CD4-positive, alpha-beta T cell (primary cell): ENCODE measurements at regions not wholly inside any gene's neighbourhood (a gene's known extent, or its start where the extent isn't known, plus 50 kb on each side); places are given as distances from the start of the nearest gene placed in this dataset.

ENCODE experiments used
- ATAC-seq: fragments of 200-7000 bp; cut with Tn5 transposase; one replicate; pipeline ENCODE4 v1.10.0; 2022; ENCODE audit warnings: mild to moderate bottlenecking; ENCODE audit not compliant: poor library complexity
- CTCF ChIA-PET: fragments of 350-600 bp; sonication (Branson Sonifier 250); formaldehyde crosslinking; loops from one replicate; lab custom pipeline; 2021; ENCODE audit warnings: antibody characterized with exemption, inconsistent platforms; lab: Charles Lee
- POLR2A ChIA-PET: fragments of 350-600 bp; sonication (Branson Sonifier 250); formaldehyde crosslinking; loops from one replicate; lab custom pipeline; 2021; ENCODE audit warnings: antibody characterized with exemption, inconsistent platforms; lab: Charles Lee
- DNase-seq, 14 experiments: peaks; one replicate each; pipeline ENCODE4 v3.0.0-alpha.2; 2013 to 2020; ENCODE audit warnings: mixed read lengths in 2 of 14
- H3K27ac ChIP-seq, 2 donors: one replicate each; pipeline versions ENCODE4 v1.5.1 to v1.7.0; 2013; ENCODE audit warnings: low read length in 2 of 2, low read depth in 1 of 2, mild to moderate bottlenecking in 1 of 2
- H3K27me3 ChIP-seq, 2 experiments: 1 replicate in 1 of 2; 2 replicates in 1 of 2; pipeline versions ENCODE4 v1.6.1 to v1.7.0; 2013; ENCODE audit warnings: low read length in 2 of 2, control low read depth in 1 of 2, mild to moderate bottlenecking in 1 of 2, moderate library complexity in 1 of 2; ENCODE audit not compliant: insufficient read depth in 2 of 2, control insufficient read depth in 1 of 2
- H3K36me3 ChIP-seq: one replicate; pipeline ENCODE4 v1.6.1; 2013; ENCODE audit warnings: low read length, control low read depth; ENCODE audit not compliant: insufficient read depth
- H3K4me1 ChIP-seq: one replicate; pipeline ENCODE4 v1.6.1; 2013; ENCODE audit warnings: low read length, control low read depth; ENCODE audit not compliant: insufficient read depth
- H3K4me3 ChIP-seq: one replicate; pipeline ENCODE4 v1.5.1; 2013; ENCODE audit warnings: mild to moderate bottlenecking, low read length, moderate library complexity
- H3K9me3 ChIP-seq, 2 experiments: 1 replicate in 1 of 2; 2 replicates in 1 of 2; pipeline versions ENCODE4 v1.6.1 to v1.7.0; 2013; ENCODE audit warnings: low read length in 2 of 2, mild to moderate bottlenecking in 2 of 2, control low read depth in 1 of 2, moderate library complexity in 1 of 2; ENCODE audit not compliant: control insufficient read depth in 1 of 2, insufficient read depth in 1 of 2
- H3K27ac Mint-ChIP-seq: one replicate; pipeline ENCODE4 v1.8.0; 2020; ENCODE audit warnings: mixed read lengths
- H3K27me3 Mint-ChIP-seq: one replicate; pipeline ENCODE4 v1.8.0; 2021; ENCODE audit warnings: mixed read lengths
- H3K36me3 Mint-ChIP-seq: one replicate; pipeline ENCODE4 v1.8.0; 2021; ENCODE audit warnings: low read depth, mixed read lengths
- H3K4me1 Mint-ChIP-seq: one replicate; pipeline ENCODE4 v1.8.0; 2021; ENCODE audit warnings: low read depth, mixed read lengths
- H3K4me3 Mint-ChIP-seq: one replicate; pipeline ENCODE4 v1.8.0; 2020; ENCODE audit warnings: mild to moderate bottlenecking, mixed read lengths
- H3K9me3 Mint-ChIP-seq: one replicate; pipeline ENCODE4 v1.8.0; 2020; ENCODE audit warnings: mixed read lengths
- intact Hi-C, 2 experiments: fragments of 100-400 bp; cut with DNase I in 1 of 2; cut with micrococcal nuclease in 1 of 2; formaldehyde crosslinking; loops; one replicate each; pipeline versions ENCODE4 v1.15.1 to v1.9.0; 2023 to 2025; cut with DNase I, micrococcal nuclease
- TF ChIP-seq, protein P1 (sequence below): fragments of 200-600 bp; IDR thresholded peaks from one replicate; pipeline ENCODE4 v1.8.0; 2022; ENCODE audit warnings: antibody characterized with exemption, mild to moderate bottlenecking

GRCh38 chr3:70854108-70854507, 541.7 kb upstream of the MDFIC2 start:
- ATAC-seq, result no peak
- Mint-ChIP-seq H3K4me3 (no peak overlapping the region), H3K4me1 (no peaks in the 10 kb centered on the region), H3K27ac (no peak overlapping the region), H3K36me3 (no peaks in the 10 kb centered on the region), H3K9me3 (no peaks in the 10 kb centered on the region), H3K27me3 (peaks cover 7% of the 10 kb centered on the region)
- intact Hi-C loops, result no loop called here
- POLR2A ChIA-PET, result no interaction called here
- Histone ChIP-seq H3K36me3 (no peaks in the 10 kb centered on the region), H3K9me3 (no peaks in the 10 kb centered on the region), H3K4me1 (no peaks in the 10 kb centered on the region), H3K27ac (no peak overlapping the region), H3K4me3 (no peak overlapping the region), H3K27me3 (peaks cover 0 to 6% of the 10 kb centered on the region in 2 experiments)
- TF ChIP-seq, protein P1, sequence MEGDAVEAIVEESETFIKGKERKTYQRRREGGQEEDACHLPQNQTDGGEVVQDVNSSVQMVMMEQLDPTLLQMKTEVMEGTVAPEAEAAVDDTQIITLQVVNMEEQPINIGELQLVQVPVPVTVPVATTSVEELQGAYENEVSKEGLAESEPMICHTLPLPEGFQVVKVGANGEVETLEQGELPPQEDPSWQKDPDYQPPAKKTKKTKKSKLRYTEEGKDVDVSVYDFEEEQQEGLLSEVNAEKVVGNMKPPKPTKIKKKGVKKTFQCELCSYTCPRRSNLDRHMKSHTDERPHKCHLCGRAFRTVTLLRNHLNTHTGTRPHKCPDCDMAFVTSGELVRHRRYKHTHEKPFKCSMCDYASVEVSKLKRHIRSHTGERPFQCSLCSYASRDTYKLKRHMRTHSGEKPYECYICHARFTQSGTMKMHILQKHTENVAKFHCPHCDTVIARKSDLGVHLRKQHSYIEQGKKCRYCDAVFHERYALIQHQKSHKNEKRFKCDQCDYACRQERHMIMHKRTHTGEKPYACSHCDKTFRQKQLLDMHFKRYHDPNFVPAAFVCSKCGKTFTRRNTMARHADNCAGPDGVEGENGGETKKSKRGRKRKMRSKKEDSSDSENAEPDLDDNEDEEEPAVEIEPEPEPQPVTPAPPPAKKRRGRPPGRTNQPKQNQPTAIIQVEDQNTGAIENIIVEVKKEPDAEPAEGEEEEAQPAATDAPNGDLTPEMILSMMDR, result no peak
- DNase-seq, result no peak
- CTCF ChIA-PET, result no interaction called here

DNA sequence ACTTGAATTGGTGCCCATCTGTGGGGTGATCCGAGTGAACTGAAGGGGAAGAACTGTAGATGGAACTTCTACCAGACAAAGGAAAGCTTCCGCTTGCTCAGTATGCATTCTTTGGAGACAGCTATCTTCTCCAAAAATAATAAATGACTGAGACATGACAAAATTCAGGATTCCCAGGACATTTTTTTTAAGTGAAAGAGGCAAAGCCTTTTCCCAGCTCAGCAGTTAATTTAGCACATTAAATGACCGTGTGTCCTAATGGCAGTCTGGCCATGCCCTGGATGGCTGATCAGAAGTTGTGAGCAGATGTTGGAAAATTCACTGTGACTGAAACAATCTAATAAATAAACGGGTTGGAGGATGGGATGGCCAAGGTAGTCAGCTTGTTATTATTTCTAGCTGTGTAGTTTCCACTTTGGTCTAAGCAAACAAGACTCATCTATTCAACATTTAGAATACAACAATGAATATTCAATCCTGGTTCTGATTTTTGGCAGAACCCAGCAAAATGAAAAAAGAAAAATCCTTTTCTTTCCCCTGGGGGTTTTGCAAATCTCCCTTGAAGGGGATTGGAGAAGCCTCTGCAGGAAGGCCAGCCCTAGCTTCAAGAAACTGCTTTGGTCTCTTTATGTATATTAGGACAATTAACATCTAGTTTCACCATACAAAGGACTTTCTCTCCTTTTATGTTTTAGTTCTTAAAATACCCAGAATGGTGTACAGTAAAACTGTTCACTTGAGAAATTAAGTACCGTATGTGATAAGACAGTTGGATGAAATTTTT, 540.9 kb upstream of the MDFIC2 start:
- Histone ChIP-seq H3K27ac (no peak overlapping the region), H3K4me3 (no peak overlapping the region), H3K36me3 (no peaks in the 10 kb centered on the region), H3K4me1 (no peaks in the 10 kb centered on the region), H3K9me3 (no peaks in the 10 kb centered on the region), H3K27me3 (peaks cover 0 to 7% of the 10 kb centered on the region in 2 experiments)
- TF ChIP-seq, protein P1, result no peak
- H3K9me3 Mint-ChIP-seq, result no peaks in the 10 kb centered on the region
- ATAC-seq (no peak), DNase-seq (no peak)
- ChIA-PET POLR2A (no interaction called here), CTCF (no interaction called here)
- no peak overlapping the region for H3K27ac Mint-ChIP-seq
- peaks cover 9% of the 10 kb centered on the region for H3K27me3 Mint-ChIP-seq
- no peak overlapping the region for H3K4me3 Mint-ChIP-seq
- intact Hi-C loops, result no loop called here
- no peaks in the 10 kb centered on the region for H3K4me1 Mint-ChIP-seq
- no peaks in the 10 kb centered on the region for H3K36me3 Mint-ChIP-seq

GRCh38 chr3:70849911-70850699, 537.7 kb upstream of the MDFIC2 start:
- CTCF ChIA-PET, result no interaction called here
- no peaks in the 10 kb centered on the region for H3K9me3 Mint-ChIP-seq

More at GRCh38 chr3:70849911-70850699, 537.7 kb upstream of the MDFIC2 start:
- Histone ChIP-seq H3K36me3 (no peaks in the 10 kb centered on the region), H3K4me3 (no peak overlapping the region), H3K4me1 (no peaks in the 10 kb centered on the region), H3K27me3 (peaks cover 0 to 7% of the 10 kb centered on the region in 2 experiments), H3K9me3 (no peaks in the 10 kb centered on the region), H3K27ac (no peak overlapping the region)
- TF ChIP-seq, protein P1, result no peak
- Mint-ChIP-seq H3K4me1 (no peaks in the 10 kb centered on the region), H3K36me3 (no peaks in the 10 kb centered on the region), H3K27ac (no peak overlapping the region), H3K27me3 (peaks cover 14% of the 10 kb centered on the region), H3K4me3 (no peak overlapping the region)
- ATAC-seq (no peak), DNase-seq (no peak)
- intact Hi-C loops, result no loop called here
- POLR2A ChIA-PET, result no interaction called here
